H1 (cell line): ENCODE measurements at regions not wholly inside any gene's neighbourhood (a gene's known extent, or its start where the extent isn't known, plus 50 kb on each side); places are given as distances from the start of the nearest gene placed in this dataset.

ENCODE experiments used
- CTCF ChIA-PET: fragments of 300-600 bp; sonication (Branson Sonifier 250); formaldehyde crosslinking; loops from one replicate; lab custom pipeline; 2021; ENCODE audit not compliant: partially characterized antibody; lab: Charles Lee
- POLR2A ChIA-PET: fragments of 300-600 bp; sonication (Branson Sonifier 250); formaldehyde crosslinking; loops from one replicate; lab custom pipeline; 2021; ENCODE audit warnings: inconsistent platforms; ENCODE audit not compliant: partially characterized antibody; lab: Charles Lee
- DNase-seq, 2 experiments: peaks; one replicate each; pipeline versions ENCODE4 v3.0.0 to v3.0.0-alpha.2; 2010 to 2022; ENCODE audit warnings: low spot score in 2 of 2, low read depth in 1 of 2, mixed read lengths in 1 of 2
- FAIRE-seq: peaks from 2 replicates; lab custom pipeline; 2011; peaks lifted over from hg19 to GRCh38; lab: Jason Lieb, UNC
- H2AFZ ChIP-seq: 2 replicates; pipeline ENCODE4 v1.8.1; 2012; ENCODE audit warnings: low read length, inconsistent platforms
- H2AK5ac ChIP-seq: 2 replicates; pipeline ENCODE4 v1.6.1; 2013; ENCODE audit warnings: low read depth, low read length
- H2BK120ac ChIP-seq: replicated peaks from 2 replicates; pipeline ENCODE3; 2013; ENCODE audit warnings: low read depth, low read length, inconsistent platforms
- H2BK12ac ChIP-seq: 2 replicates; pipeline ENCODE4 v1.6.1; 2013; ENCODE audit warnings: low read depth, low read length
- H2BK15ac ChIP-seq: 2 replicates; pipeline ENCODE4 v1.6.1; 2013; ENCODE audit warnings: low read length
- H2BK20ac ChIP-seq: 2 replicates; pipeline ENCODE4 v1.6.1; 2013; ENCODE audit warnings: low read length
- H2BK5ac ChIP-seq: 2 replicates; pipeline ENCODE4 v1.6.1; 2013; ENCODE audit warnings: low read depth, low read length
- H3K14ac ChIP-seq: 2 replicates; pipeline ENCODE4 v1.6.1; 2013; ENCODE audit warnings: inconsistent platforms; ENCODE audit not compliant: insufficient read length
- H3K18ac ChIP-seq: 2 replicates; pipeline ENCODE4 v1.6.1; 2013; ENCODE audit warnings: low read length; ENCODE audit errors: extremely low read depth
- H3K23ac ChIP-seq: 2 replicates; pipeline ENCODE4 v1.6.1; 2013; ENCODE audit warnings: inconsistent platforms; ENCODE audit not compliant: insufficient read length
- H3K23me2 ChIP-seq: 2 replicates; pipeline ENCODE4 v1.6.1; 2013; ENCODE audit warnings: low read depth, low read length
- H3K27ac ChIP-seq: 2 replicates; pipeline ENCODE4 v1.6.1; 2011; ENCODE audit warnings: low read depth, low read length, inconsistent platforms
- H3K27me3 ChIP-seq, 4 experiments: replicated peaks in 1 of 4; 1 replicate in 1 of 4; 2 replicates in 3 of 4; pipeline versions ENCODE4 v1.6.1 to v1.8.1; 2011 to 2013; ENCODE audit warnings: low read length in 3 of 4, mild to moderate bottlenecking in 3 of 4, inconsistent platforms in 2 of 4, mixed read lengths in 2 of 4, moderate library complexity in 1 of 4; ENCODE audit not compliant: control insufficient read depth in 3 of 4, insufficient read depth in 3 of 4; ENCODE audit errors: extremely low read depth in 1 of 4
- H3K36me3 ChIP-seq, 4 experiments: 2 replicates each; pipeline versions ENCODE4 v1.6.1 to v1.8.1; 2011 to 2013; ENCODE audit warnings: mild to moderate bottlenecking in 4 of 4, low read length in 3 of 4, moderate library complexity in 2 of 4, control low read depth in 1 of 4, inconsistent platforms in 1 of 4; ENCODE audit not compliant: insufficient read depth in 4 of 4, control insufficient read depth in 2 of 4
- H3K4ac ChIP-seq: replicated peaks from 2 replicates; pipeline ENCODE3; 2013; ENCODE audit warnings: low read length, low read depth, mixed read lengths, inconsistent platforms; ENCODE audit not compliant: insufficient read length
- H3K4me1 ChIP-seq, 4 experiments: replicated peaks in 1 of 4; 1 replicate in 1 of 4; 2 replicates in 3 of 4; pipeline versions ENCODE4 v1.6.1 to v1.8.1; 2011 to 2013; ENCODE audit warnings: low read length in 3 of 4, inconsistent platforms in 2 of 4, mixed read lengths in 1 of 4; ENCODE audit not compliant: insufficient read depth in 4 of 4, control insufficient read depth in 3 of 4
- H3K4me2 ChIP-seq, 2 experiments: 2 replicates each; pipeline versions ENCODE4 v1.6.1 to v1.8.1; 2011 to 2013; ENCODE audit warnings: low read depth in 2 of 2, low read length in 2 of 2, control low read depth in 1 of 2, inconsistent platforms in 1 of 2, mild to moderate bottlenecking in 1 of 2; ENCODE audit not compliant: insufficient read depth in 1 of 2
- H3K4me3 ChIP-seq, 4 experiments: fragments of 200-600, 300-600 bp in 1 of 4; sonication (generic), shearing (Covaris generic), sonication (Bioruptor Twin) in 1 of 4; 2 replicates each; pipeline versions ENCODE4 v1.5.1 to v1.8.1; 2011 to 2016; ENCODE audit warnings: low read length in 4 of 4, low read depth in 3 of 4, control low read depth in 2 of 4, inconsistent platforms in 2 of 4, mild to moderate bottlenecking in 2 of 4, mixed read lengths in 1 of 4, moderate library complexity in 1 of 4; ENCODE audit not compliant: insufficient read depth in 2 of 4; ENCODE audit errors: extremely low read depth in 1 of 4
- H3K56ac ChIP-seq: replicated peaks from 2 replicates; pipeline ENCODE3; 2013; ENCODE audit warnings: low read depth, mild to moderate bottlenecking, mixed read lengths, low read length, inconsistent platforms; ENCODE audit not compliant: insufficient read length
- H3K79me1 ChIP-seq: 2 replicates; pipeline ENCODE4 v1.6.1; 2013; ENCODE audit warnings: low read depth, low read length, control low read depth
- H3K79me2 ChIP-seq, 2 experiments: 2 replicates each; pipeline versions ENCODE4 v1.6.1 to v1.8.1; 2012 to 2013; ENCODE audit warnings: low read length in 2 of 2, mild to moderate bottlenecking in 2 of 2, inconsistent platforms in 1 of 2; ENCODE audit not compliant: insufficient read depth in 2 of 2, control insufficient read depth in 1 of 2
- H3K9ac ChIP-seq, 4 experiments: replicated peaks in 1 of 4; 1 replicate in 1 of 4; 2 replicates in 3 of 4; pipeline versions ENCODE4 v1.6.1 to v1.8.1; 2011 to 2013; ENCODE audit warnings: low read depth in 3 of 4, low read length in 3 of 4, control low read depth in 2 of 4, mild to moderate bottlenecking in 2 of 4, moderate library complexity in 2 of 4, inconsistent platforms in 1 of 4; ENCODE audit errors: extremely low read depth in 1 of 4
- H3K9me3 ChIP-seq, 2 experiments: 2 replicates each; pipeline versions ENCODE4 v1.6.1 to v1.8.1; 2012 to 2013; ENCODE audit warnings: mild to moderate bottlenecking in 2 of 2, moderate library complexity in 2 of 2, control low read depth in 1 of 2, inconsistent platforms in 1 of 2, low read depth in 1 of 2, low read length in 1 of 2, mixed read lengths in 1 of 2; ENCODE audit not compliant: insufficient read depth in 2 of 2
- H4K20me1 ChIP-seq, 2 experiments: replicated peaks in 1 of 2; 2 replicates each; pipeline versions ENCODE3 to v1.8.1; 2011 to 2013; ENCODE audit warnings: inconsistent platforms in 2 of 2, low read length in 2 of 2, mild to moderate bottlenecking in 1 of 2; ENCODE audit not compliant: insufficient read depth in 2 of 2, control insufficient read depth in 1 of 2
- H4K5ac ChIP-seq: 2 replicates; pipeline ENCODE4 v1.6.1; 2013; ENCODE audit warnings: low read length, low read depth, mixed read lengths, inconsistent platforms; ENCODE audit not compliant: insufficient read length
- H4K8ac ChIP-seq: 2 replicates; pipeline ENCODE4 v1.8.0; 2013; ENCODE audit warnings: mild to moderate bottlenecking, moderate library complexity, low read length, inconsistent platforms; ENCODE audit not compliant: insufficient read depth; ENCODE audit errors: extremely low read depth
- H4K91ac ChIP-seq: replicated peaks from 2 replicates; pipeline ENCODE3; 2013; ENCODE audit warnings: low read length, mixed read lengths, inconsistent platforms; ENCODE audit not compliant: insufficient read length
- CEBPB ChIP-seq: IDR thresholded peaks from 2 replicates; pipeline ENCODE4 v1.6.1; 2012; ENCODE audit warnings: low read depth, low read length
- KDM4A ChIP-seq: IDR thresholded peaks from one replicate; pipeline ENCODE4 v1.7.1; 2012; ENCODE audit warnings: low read depth, mild to moderate bottlenecking, moderate library complexity, low read length, inconsistent platforms; ENCODE audit not compliant: severe bottlenecking
- RAD21 ChIP-seq, 2 experiments: IDR thresholded peaks in 1 of 2; conservative IDR thresholded peaks in 1 of 2; 2 replicates each; pipeline ENCODE4 v1.6.1; 2011; ENCODE audit warnings: low read depth in 2 of 2, low read length in 2 of 2, improper control_type of control experiment in 1 of 2, inconsistent platforms in 1 of 2, mild to moderate bottlenecking in 1 of 2, moderate library complexity in 1 of 2
- WGBS, 2 experiments: shearing (Covaris generic) in 1 of 2; methylation state at CpG; one replicate each; pipeline versions ENCODE4 v1.1.6 to v1.1.7; 2013 to 2015; ENCODE audit warnings: low lambda C conversion rate in 2 of 2, mixed read lengths in 2 of 2, inconsistent platforms in 1 of 2, low coverage in 1 of 2, missing lambda C conversion rate in 1 of 2; ENCODE audit not compliant: insufficient replicate concordance in 2 of 2, insufficient coverage in 1 of 2, insufficient read length in 1 of 2; ENCODE audit errors: extremely low coverage in 1 of 2, missing lambda C conversion rate in 1 of 2; 5-methylcytosine and 5-hydroxymethylcytosine counted together

- Histone ChIP-seq H3K23me2 (no peaks in the 10 kb centered on the region), H2AFZ (no peak overlapping the region), H3K9ac (no peak overlapping the region), H2BK20ac (no peak overlapping the region), H4K91ac (no peak overlapping the region), H3K36me3 (no peaks in the 10 kb centered on the region), H3K4ac (no peak overlapping the region), H3K4me1 (peaks cover 0 to 8% (median 4%) of the 10 kb centered on the region in 4 experiments; a peak in 3 of 7 replicates), H3K4me2 (no peak overlapping the region), H2BK15ac (no peak overlapping the region), H2BK12ac (no peak overlapping the region), H3K23ac (no peak overlapping the region), H3K27ac (no peak overlapping the region), H3K14ac (no peak overlapping the region), H3K56ac (no peak overlapping the region), H2AK5ac (no peak overlapping the region), H4K8ac (no peak overlapping the region), H3K9me3 (no peaks in the 10 kb centered on the region), H4K20me1 (no peaks in the 10 kb centered on the region), H3K79me1 (no peaks in the 10 kb centered on the region), H2BK120ac (no peak overlapping the region), H3K4me3 (no peak overlapping the region), H3K18ac (no peak overlapping the region), H4K5ac (no peak overlapping the region), H3K27me3 (no peaks in the 10 kb centered on the region), H3K79me2 (no peaks in the 10 kb centered on the region), H2BK5ac (no peak overlapping the region)
- FAIRE-seq, result no peak
- ChIA-PET POLR2A (no interaction called here), CTCF (interaction anchor here (0.5 to 1.3 kb wide), 3 partner anchors 85 to 373 kb away, joined by 3 read pairs; no protein-coding TSS in a partner anchor)
- no peak for TF ChIP-seq KDM4A
- TF ChIP-seq CEBPB, result no peak
- no peak for TF ChIP-seq RAD21 (IDR thresholded peaks at IDR 0.05 in 1 of 2, conservative IDR thresholded peaks at IDR 0.05 in 1 of 2; ENCODE audit: low read depth in 2 of 2, low read length in 2 of 2)
- DNase-seq, result no peak
- 90% methylated on average over 7 of the region's 7 CpGs; no CpG with 5 or more reads in 1 of the 2 experiments for WGBS, 2 experiments
Measured at GRCh38 chr9:115393976-115394775, 276.2 kb upstream of the TNC start.
